ENCODE measurements at regions not wholly inside any gene's neighbourhood (a gene's known extent, or its start where the extent isn't known, plus 50 kb on each side); places are given as distances from the start of the nearest gene placed in this dataset.

DNA sequence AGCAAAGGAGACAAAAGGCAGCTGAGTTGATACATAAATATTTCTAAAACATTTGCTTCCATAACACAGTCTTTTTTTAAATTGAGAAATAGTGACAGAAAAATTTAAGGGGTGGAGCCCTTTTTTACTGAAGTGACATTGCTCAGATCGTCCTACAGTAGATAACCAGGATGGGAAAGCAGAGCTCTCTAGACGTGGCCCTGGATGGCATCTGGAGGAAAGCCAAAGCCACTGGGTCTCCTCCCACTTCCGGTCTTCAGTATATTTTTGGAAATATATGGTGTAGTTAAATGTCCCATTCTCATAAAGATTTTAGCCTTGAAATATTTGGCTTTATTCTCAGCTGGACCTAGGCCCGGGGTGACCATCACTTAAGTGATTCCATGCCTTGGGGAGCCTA lies 326.1 kb downstream of the ZNF621 start:
- TF ChIP-seq, protein P1, sequence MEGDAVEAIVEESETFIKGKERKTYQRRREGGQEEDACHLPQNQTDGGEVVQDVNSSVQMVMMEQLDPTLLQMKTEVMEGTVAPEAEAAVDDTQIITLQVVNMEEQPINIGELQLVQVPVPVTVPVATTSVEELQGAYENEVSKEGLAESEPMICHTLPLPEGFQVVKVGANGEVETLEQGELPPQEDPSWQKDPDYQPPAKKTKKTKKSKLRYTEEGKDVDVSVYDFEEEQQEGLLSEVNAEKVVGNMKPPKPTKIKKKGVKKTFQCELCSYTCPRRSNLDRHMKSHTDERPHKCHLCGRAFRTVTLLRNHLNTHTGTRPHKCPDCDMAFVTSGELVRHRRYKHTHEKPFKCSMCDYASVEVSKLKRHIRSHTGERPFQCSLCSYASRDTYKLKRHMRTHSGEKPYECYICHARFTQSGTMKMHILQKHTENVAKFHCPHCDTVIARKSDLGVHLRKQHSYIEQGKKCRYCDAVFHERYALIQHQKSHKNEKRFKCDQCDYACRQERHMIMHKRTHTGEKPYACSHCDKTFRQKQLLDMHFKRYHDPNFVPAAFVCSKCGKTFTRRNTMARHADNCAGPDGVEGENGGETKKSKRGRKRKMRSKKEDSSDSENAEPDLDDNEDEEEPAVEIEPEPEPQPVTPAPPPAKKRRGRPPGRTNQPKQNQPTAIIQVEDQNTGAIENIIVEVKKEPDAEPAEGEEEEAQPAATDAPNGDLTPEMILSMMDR (conservative IDR thresholded peaks at IDR 0.05 in 1 of 2, IDR thresholded peaks at IDR 0.05 in 1 of 2; ENCODE audit: low read depth in 1 of 2, low read length in 2 of 2): no peak
- TF ChIP-seq EZH2 (IDR thresholded peaks at IDR 0.05; ENCODE audit: low read length, missing control alignments): no peak

All from fibroblast of lung (primary cell).